ENCODE measurements at regions not wholly inside any gene's neighbourhood (a gene's known extent, or its start where the extent isn't known, plus 50 kb on each side); places are given as distances from the start of the nearest gene placed in this dataset.
"Not testable (repeated sequence)": the region's sequence is repeated elsewhere in the genome, so short reads cannot be mapped to it uniquely, and the experiment has no call there.

DNA sequence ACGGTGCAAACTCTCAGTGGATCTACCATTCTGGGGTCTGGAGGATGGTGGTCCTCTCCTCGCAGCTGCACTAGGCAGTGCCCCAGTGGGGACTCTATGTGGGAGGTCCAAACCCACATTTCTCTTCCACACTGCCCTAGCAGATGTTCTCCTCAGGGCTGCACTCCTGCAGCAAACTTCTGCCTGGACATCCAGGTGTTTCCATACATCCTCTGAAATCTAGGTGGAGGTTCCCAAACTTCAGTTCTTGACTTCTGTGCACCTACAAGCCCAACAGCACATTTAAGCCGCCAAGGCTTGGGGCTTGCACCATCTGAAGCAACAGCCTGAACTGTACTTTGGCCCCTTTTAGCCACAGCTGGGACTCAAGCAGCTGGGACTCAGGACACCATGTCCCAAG, 162.0 kb downstream of the MID1IP1 start:
- TF ChIP-seq, protein P1, sequence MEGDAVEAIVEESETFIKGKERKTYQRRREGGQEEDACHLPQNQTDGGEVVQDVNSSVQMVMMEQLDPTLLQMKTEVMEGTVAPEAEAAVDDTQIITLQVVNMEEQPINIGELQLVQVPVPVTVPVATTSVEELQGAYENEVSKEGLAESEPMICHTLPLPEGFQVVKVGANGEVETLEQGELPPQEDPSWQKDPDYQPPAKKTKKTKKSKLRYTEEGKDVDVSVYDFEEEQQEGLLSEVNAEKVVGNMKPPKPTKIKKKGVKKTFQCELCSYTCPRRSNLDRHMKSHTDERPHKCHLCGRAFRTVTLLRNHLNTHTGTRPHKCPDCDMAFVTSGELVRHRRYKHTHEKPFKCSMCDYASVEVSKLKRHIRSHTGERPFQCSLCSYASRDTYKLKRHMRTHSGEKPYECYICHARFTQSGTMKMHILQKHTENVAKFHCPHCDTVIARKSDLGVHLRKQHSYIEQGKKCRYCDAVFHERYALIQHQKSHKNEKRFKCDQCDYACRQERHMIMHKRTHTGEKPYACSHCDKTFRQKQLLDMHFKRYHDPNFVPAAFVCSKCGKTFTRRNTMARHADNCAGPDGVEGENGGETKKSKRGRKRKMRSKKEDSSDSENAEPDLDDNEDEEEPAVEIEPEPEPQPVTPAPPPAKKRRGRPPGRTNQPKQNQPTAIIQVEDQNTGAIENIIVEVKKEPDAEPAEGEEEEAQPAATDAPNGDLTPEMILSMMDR (IDR thresholded peaks at IDR 0.05 in 8 of 11, conservative IDR thresholded peaks at IDR 0.05 in 3 of 11), result not testable (repeated sequence)
- not testable (repeated sequence) for TF ChIP-seq POLR2A (IDR thresholded peaks at IDR 0.05)

All from spleen (tissue), 7 donors.